ENCODE measurements at regions not wholly inside any gene's neighbourhood (a gene's known extent, or its start where the extent isn't known, plus 50 kb on each side); places are given as distances from the start of the nearest gene placed in this dataset.

DNA sequence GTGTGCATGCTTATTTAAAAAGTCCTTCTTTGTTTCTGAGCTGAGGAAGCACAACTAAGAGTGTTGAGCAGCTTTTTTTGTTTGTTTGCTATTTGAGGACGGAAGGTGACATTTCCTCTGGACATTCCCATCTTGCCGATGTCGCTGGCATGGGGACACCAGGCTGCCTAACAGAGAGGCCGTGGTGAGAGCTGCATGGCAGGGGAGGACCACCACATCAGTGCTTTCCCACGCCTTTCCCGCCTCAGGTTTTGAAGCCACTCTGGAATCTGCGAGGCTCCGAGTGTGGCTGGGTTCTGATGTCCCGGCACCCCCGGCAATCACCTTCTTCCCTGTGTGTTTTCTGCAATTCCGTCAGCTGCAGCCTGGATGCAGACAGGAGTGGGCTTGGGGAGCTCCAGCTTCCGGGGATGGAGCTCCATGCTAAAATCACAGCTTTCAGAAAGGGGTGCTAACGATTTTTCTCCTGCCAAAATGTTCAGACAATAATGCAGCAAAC, 259.8 kb upstream of the IRX4 start:
- Histone ChIP-seq H3K36me3 (ENCODE audit: insufficient read depth, low read length) (no peaks in the 10 kb centered on the region), H2AFZ (ENCODE audit: low read length) (no peak overlapping the region), H3K4me1 (ENCODE audit: insufficient read depth, low read length, poor library complexity, severe bottlenecking) (no peaks in the 10 kb centered on the region), H3F3A (ENCODE audit: low read depth) (no peaks in the 10 kb centered on the region), H3K9ac (ENCODE audit: low read depth, low read length, poor library complexity, severe bottlenecking) (no peak overlapping the region), H3K79me2 (ENCODE audit: insufficient read depth, low read length) (no peaks in the 10 kb centered on the region), H3K27me3 (ENCODE audit: insufficient read depth, low read length, poor library complexity, severe bottlenecking) (no peaks in the 10 kb centered on the region), H3K4me2 (ENCODE audit: low read depth, low read length, poor library complexity, severe bottlenecking) (no peak overlapping the region), H4K20me1 (ENCODE audit: insufficient read depth, low read length, poor library complexity, severe bottlenecking) (no peaks in the 10 kb centered on the region), H3K9me3 (ENCODE audit: insufficient read depth, low read depth, low read length) (peaks cover 11% of the 10 kb centered on the region; the same call in 1 of the 2 replicates), H3K9me2 (replicated peaks; ENCODE audit: low read depth, low read length) (no peaks in the 10 kb centered on the region), H3K4me3 (ENCODE audit: low read length, poor library complexity, severe bottlenecking) (no peak overlapping the region)
- TF ChIP-seq EZH2phosphoT487 (IDR thresholded peaks at IDR 0.05; ENCODE audit: borderline replicate concordance): no peak
- TF ChIP-seq, protein P1, sequence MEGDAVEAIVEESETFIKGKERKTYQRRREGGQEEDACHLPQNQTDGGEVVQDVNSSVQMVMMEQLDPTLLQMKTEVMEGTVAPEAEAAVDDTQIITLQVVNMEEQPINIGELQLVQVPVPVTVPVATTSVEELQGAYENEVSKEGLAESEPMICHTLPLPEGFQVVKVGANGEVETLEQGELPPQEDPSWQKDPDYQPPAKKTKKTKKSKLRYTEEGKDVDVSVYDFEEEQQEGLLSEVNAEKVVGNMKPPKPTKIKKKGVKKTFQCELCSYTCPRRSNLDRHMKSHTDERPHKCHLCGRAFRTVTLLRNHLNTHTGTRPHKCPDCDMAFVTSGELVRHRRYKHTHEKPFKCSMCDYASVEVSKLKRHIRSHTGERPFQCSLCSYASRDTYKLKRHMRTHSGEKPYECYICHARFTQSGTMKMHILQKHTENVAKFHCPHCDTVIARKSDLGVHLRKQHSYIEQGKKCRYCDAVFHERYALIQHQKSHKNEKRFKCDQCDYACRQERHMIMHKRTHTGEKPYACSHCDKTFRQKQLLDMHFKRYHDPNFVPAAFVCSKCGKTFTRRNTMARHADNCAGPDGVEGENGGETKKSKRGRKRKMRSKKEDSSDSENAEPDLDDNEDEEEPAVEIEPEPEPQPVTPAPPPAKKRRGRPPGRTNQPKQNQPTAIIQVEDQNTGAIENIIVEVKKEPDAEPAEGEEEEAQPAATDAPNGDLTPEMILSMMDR (conservative IDR thresholded peaks at IDR 0.05; ENCODE audit: low read length): no peak

DNA sequence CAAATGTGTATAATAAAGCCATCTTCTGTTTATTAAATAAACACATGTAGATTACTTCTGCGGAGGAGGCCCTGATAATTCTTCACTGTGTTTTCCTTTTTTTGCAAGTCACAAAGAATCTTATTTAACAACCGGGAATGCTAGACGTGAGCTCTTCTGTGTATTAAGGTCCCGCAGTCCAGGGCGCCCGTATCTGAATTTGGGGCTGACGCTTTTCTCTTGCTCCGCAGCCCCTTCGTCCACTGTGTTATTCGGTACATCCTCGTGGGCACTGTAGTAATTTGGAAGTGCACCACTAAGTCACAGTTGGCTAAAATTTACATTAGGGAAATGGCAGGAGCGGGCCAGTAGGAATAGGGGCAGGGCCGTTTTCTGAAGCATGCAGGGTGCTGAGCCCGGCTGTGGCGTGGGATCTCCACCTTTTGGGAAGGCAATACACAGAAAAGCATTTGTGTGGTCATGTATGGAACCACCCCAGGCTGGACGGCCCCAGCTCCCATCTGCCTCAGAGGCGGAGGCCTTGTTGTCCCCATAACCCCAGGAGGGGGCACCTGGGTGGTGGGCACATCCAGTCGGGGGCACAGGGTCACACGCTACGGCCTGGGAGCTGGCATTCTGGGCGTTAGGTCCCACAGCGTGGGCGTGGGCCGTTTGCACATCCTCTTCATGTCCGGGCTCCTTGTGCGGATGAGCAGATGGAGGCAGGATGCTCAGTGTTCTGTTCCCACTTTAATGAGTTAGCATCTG, 258.7 kb upstream of the IRX4 start:
- no peak overlapping the region for H2AFZ ChIP-seq (ENCODE audit: low read length)
- TF ChIP-seq, protein P1 (conservative IDR thresholded peaks at IDR 0.05; ENCODE audit: low read length): no peak
- no peak for TF ChIP-seq EZH2phosphoT487 (IDR thresholded peaks at IDR 0.05; ENCODE audit: borderline replicate concordance)
- H3K4me3 ChIP-seq (ENCODE audit: low read length, poor library complexity, severe bottlenecking): no peak overlapping the region
- no peaks in the 10 kb centered on the region for H3K4me1 ChIP-seq (ENCODE audit: insufficient read depth, low read length, poor library complexity, severe bottlenecking)
- no peaks in the 10 kb centered on the region for H3K36me3 ChIP-seq (ENCODE audit: insufficient read depth, low read length)
- H3K79me2 ChIP-seq (ENCODE audit: insufficient read depth, low read length): no peaks in the 10 kb centered on the region
- H4K20me1 ChIP-seq (ENCODE audit: insufficient read depth, low read length, poor library complexity, severe bottlenecking): no peaks in the 10 kb centered on the region
- no peaks in the 10 kb centered on the region for H3K9me2 ChIP-seq (replicated peaks; ENCODE audit: low read depth, low read length)
- H3K9ac ChIP-seq (ENCODE audit: low read depth, low read length, poor library complexity, severe bottlenecking): no peak overlapping the region
- H3F3A ChIP-seq (ENCODE audit: low read depth): no peaks in the 10 kb centered on the region
- H3K27me3 ChIP-seq (ENCODE audit: insufficient read depth, low read length, poor library complexity, severe bottlenecking): no peaks in the 10 kb centered on the region
- no peak overlapping the region for H3K4me2 ChIP-seq (ENCODE audit: low read depth, low read length, poor library complexity, severe bottlenecking)
- H3K9me3 ChIP-seq (ENCODE audit: insufficient read depth, low read depth, low read length): peaks cover 11% of the 10 kb centered on the region; the same call in 1 of the 2 replicates

DNA sequence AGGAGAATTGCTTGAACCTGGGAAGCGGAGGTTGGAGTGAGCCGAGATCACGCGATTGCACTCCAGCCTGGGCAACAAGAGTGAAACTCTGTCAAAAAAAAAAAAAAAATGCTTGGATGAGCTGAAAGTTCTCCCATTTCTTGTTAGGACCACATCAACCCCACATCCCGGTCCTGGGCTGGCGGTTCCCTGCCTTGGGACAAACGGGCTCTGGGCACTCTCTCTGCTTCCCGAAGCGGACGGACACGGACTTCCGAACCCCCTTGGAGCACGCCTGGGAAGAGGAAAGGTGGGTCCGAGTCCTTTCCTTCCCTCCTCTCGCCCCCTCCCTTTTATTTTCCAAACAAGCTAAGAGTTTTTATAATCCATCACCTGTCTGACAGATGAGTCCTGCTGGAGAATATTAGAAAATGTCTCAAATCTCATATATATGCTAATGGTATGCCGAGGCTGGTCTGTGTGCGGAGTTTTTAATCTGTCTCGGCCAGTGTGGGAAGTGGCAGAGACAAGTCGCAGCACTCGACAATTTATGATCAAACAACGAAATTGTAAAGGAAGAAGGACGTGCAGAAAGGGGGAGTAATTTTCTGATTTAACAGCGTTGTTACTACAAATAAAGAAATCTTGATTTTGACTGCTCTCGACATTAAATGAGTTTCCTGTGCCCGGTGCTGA, 257.9 kb upstream of the IRX4 start:
- no peak for TF ChIP-seq EZH2phosphoT487 (IDR thresholded peaks at IDR 0.05; ENCODE audit: borderline replicate concordance)
- TF ChIP-seq, protein P1 (conservative IDR thresholded peaks at IDR 0.05; ENCODE audit: low read length): no peak

More for the DNA sequence above, 257.9 kb upstream of the IRX4 start:
- no peaks in the 10 kb centered on the region for H3F3A ChIP-seq (ENCODE audit: low read depth)
- H3K9me2 ChIP-seq (replicated peaks; ENCODE audit: low read depth, low read length): no peaks in the 10 kb centered on the region
- no peak overlapping the region for H3K4me2 ChIP-seq (ENCODE audit: low read depth, low read length, poor library complexity, severe bottlenecking)
- no peak overlapping the region for H2AFZ ChIP-seq (ENCODE audit: low read length)
- no peaks in the 10 kb centered on the region for H3K4me1 ChIP-seq (ENCODE audit: insufficient read depth, low read length, poor library complexity, severe bottlenecking)
- no peak overlapping the region for H3K9ac ChIP-seq (ENCODE audit: low read depth, low read length, poor library complexity, severe bottlenecking)
- no peak overlapping the region for H3K4me3 ChIP-seq (ENCODE audit: low read length, poor library complexity, severe bottlenecking)
- no peaks in the 10 kb centered on the region for H4K20me1 ChIP-seq (ENCODE audit: insufficient read depth, low read length, poor library complexity, severe bottlenecking)
- no peaks in the 10 kb centered on the region for H3K79me2 ChIP-seq (ENCODE audit: insufficient read depth, low read length)
- H3K9me3 ChIP-seq (ENCODE audit: insufficient read depth, low read depth, low read length): peaks cover 11% of the 10 kb centered on the region; the same call in 1 of the 2 replicates
- no peaks in the 10 kb centered on the region for H3K36me3 ChIP-seq (ENCODE audit: insufficient read depth, low read length)
- no peaks in the 10 kb centered on the region for H3K27me3 ChIP-seq (ENCODE audit: insufficient read depth, low read length, poor library complexity, severe bottlenecking)

Data from Loucy (cell line).